GM23338 (cell line): ENCODE measurements at regions not wholly inside any gene's neighbourhood (a gene's known extent, or its start where the extent isn't known, plus 50 kb on each side); places are given as distances from the start of the nearest gene placed in this dataset.

ENCODE experiments used
- ATAC-seq: fragments of 200-7000 bp; cut with Tn5 transposase; 3 replicates; pipeline ENCODE4 v1.9.1; 2020
- DNase-seq: peaks from one replicate; pipeline ENCODE4 v3.0.0-alpha.2; 2015; ENCODE audit warnings: low spot score
- H2AFZ ChIP-seq: fragments of 200-600 bp; sonication (generic); 2 replicates; pipeline ENCODE4 v1.8.0; 2016; ENCODE audit warnings: antibody characterized with exemption, mild to moderate bottlenecking, moderate library complexity
- H3F3A ChIP-seq: fragments of 200-600 bp; sonication (generic); replicated peaks from 2 replicates; pipeline ENCODE4 v1.8.0; 2017; ENCODE audit warnings: antibody characterized with exemption, mixed run types, low read depth
- H3K27ac ChIP-seq: fragments of 200-600 bp; sonication (generic); 2 replicates; pipeline ENCODE4 v1.6.1; 2016; ENCODE audit warnings: low read depth
- H3K27me3 ChIP-seq: fragments of 200-600 bp; sonication (generic); 2 replicates; pipeline ENCODE4 v1.8.0; 2016; ENCODE audit warnings: mild to moderate bottlenecking, mixed run types, moderate library complexity; ENCODE audit not compliant: insufficient read depth
- H3K36me3 ChIP-seq: fragments of 200-600 bp; sonication (generic); 2 replicates; pipeline ENCODE4 v1.8.0; 2016; ENCODE audit warnings: mild to moderate bottlenecking; ENCODE audit not compliant: insufficient read depth
- H3K4me1 ChIP-seq: fragments of 200-600 bp; sonication (generic); 2 replicates; pipeline ENCODE4 v1.8.0; 2016; ENCODE audit warnings: mild to moderate bottlenecking, moderate library complexity; ENCODE audit not compliant: insufficient read depth
- H3K4me2 ChIP-seq: fragments of 200-600 bp; sonication (generic); 2 replicates; pipeline ENCODE4 v1.7.1; 2017; ENCODE audit warnings: mixed run types
- H3K4me3 ChIP-seq: fragments of 200-600 bp; sonication (generic); 2 replicates; pipeline ENCODE4 v1.6.1; 2016; ENCODE audit warnings: mixed run types
- H3K79me2 ChIP-seq: fragments of 200-600 bp; sonication (generic); replicated peaks from 2 replicates; pipeline ENCODE4 v1.8.0; 2017; ENCODE audit warnings: mild to moderate bottlenecking; ENCODE audit not compliant: insufficient read depth
- H3K9me2 ChIP-seq: fragments of 200-600 bp; sonication (generic); 2 replicates; pipeline ENCODE4 v1.8.0; 2017; ENCODE audit not compliant: insufficient read depth
- H4K20me1 ChIP-seq: fragments of 200-600 bp; sonication (generic); replicated peaks from 2 replicates; pipeline ENCODE4 v1.8.0; 2017; ENCODE audit warnings: mild to moderate bottlenecking; ENCODE audit not compliant: insufficient read depth
- H3K27ac Mint-ChIP-seq: 2 replicates; pipeline ENCODE4 v1.8.0; 2020; ENCODE audit warnings: inconsistent platforms, mild to moderate bottlenecking, moderate library complexity, mixed read lengths
- H3K27me3 Mint-ChIP-seq: 3 replicates; pipeline ENCODE4 v1.8.0; 2022; ENCODE audit warnings: low read depth, mild to moderate bottlenecking, moderate library complexity, mixed read lengths, inconsistent platforms; ENCODE audit not compliant: insufficient read depth, poor library complexity
- H3K36me3 Mint-ChIP-seq: 3 replicates; pipeline ENCODE4 v1.8.0; 2021; ENCODE audit warnings: low read depth, mild to moderate bottlenecking, inconsistent platforms, moderate library complexity, mixed read lengths
- H3K4me1 Mint-ChIP-seq: 3 replicates; pipeline ENCODE4 v1.8.0; 2020; ENCODE audit warnings: mild to moderate bottlenecking, inconsistent platforms, mixed read lengths
- H3K4me3 Mint-ChIP-seq: 3 replicates; pipeline ENCODE4 v1.8.0; 2021; ENCODE audit warnings: moderate library complexity, mild to moderate bottlenecking, inconsistent platforms, mixed read lengths
- H3K9me3 Mint-ChIP-seq: 3 replicates; pipeline ENCODE4 v1.8.0; 2020; ENCODE audit warnings: moderate library complexity, mild to moderate bottlenecking, inconsistent platforms, mixed read lengths
- CREB1 ChIP-seq: fragments of 250-450 bp; sonication (Bioruptor Pico); IDR thresholded peaks from 2 replicates; pipeline ENCODE4 v1.5.0; 2020; ENCODE audit warnings: low read depth, mild to moderate bottlenecking, moderate library complexity
- CTCF ChIP-seq, 2 experiments: fragments of 200-600 bp in 1 of 2; sonication (generic) in 1 of 2; conservative IDR thresholded peaks; 2 replicates each; pipeline versions ENCODE4 v1.5.1 to v1.6.1; 2016 to 2017; ENCODE audit warnings: antibody characterized with exemption in 2 of 2, low read depth in 2 of 2, mild to moderate bottlenecking in 2 of 2, moderate library complexity in 1 of 2
- ETS1 ChIP-seq: IDR thresholded peaks from 2 replicates; pipeline ENCODE4 v1.6.1; 2016; ENCODE audit warnings: antibody characterized with exemption
- EZH2 ChIP-seq: fragments of 200-600 bp; sonication (generic); IDR thresholded peaks from one replicate; pipeline ENCODE4 v1.8.0; 2017; ENCODE audit warnings: antibody characterized with exemption, mild to moderate bottlenecking, low read depth; ENCODE audit not compliant: unreplicated experiment
- EZH2phosphoT487 ChIP-seq: fragments of 200-600 bp; sonication (generic); IDR thresholded peaks from one replicate; pipeline ENCODE4 v1.8.1; 2018; ENCODE audit warnings: antibody characterized with exemption; ENCODE audit not compliant: unreplicated experiment
- JUNB ChIP-seq: IDR thresholded peaks from one replicate; pipeline ENCODE4 v1.6.1; 2016; ENCODE audit warnings: antibody characterized with exemption; ENCODE audit not compliant: unreplicated experiment
- NANOG ChIP-seq: IDR thresholded peaks from 2 replicates; pipeline ENCODE4 v1.6.1; 2016; ENCODE audit warnings: antibody characterized with exemption, borderline replicate concordance
- POLR2AphosphoS5 ChIP-seq: IDR thresholded peaks from 2 replicates; pipeline ENCODE4 v1.6.1; 2016; ENCODE audit warnings: antibody characterized with exemption, low read depth
- REST ChIP-seq: IDR thresholded peaks from one replicate; pipeline ENCODE4 v1.6.1; 2018; ENCODE audit warnings: antibody characterized with exemption; ENCODE audit not compliant: unreplicated experiment
- STAT1 ChIP-seq: IDR thresholded peaks from one replicate; pipeline ENCODE4 v1.6.1; 2016; ENCODE audit warnings: antibody characterized with exemption; ENCODE audit not compliant: unreplicated experiment
- ZNF114 ChIP-seq: fragments of 250-450 bp; sonication (Bioruptor Pico); IDR thresholded peaks from 2 replicates; pipeline ENCODE4 v1.5.0; 2020; ENCODE audit warnings: mild to moderate bottlenecking, moderate library complexity
- ZNF331 ChIP-seq: fragments of 250-450 bp; sonication (Bioruptor Pico); IDR thresholded peaks from 2 replicates; pipeline ENCODE4 v1.5.0; 2020; ENCODE audit warnings: low read depth, mild to moderate bottlenecking, moderate library complexity
- ZNF462 ChIP-seq: fragments of 250-450 bp; sonication (Bioruptor Pico); IDR thresholded peaks from 2 replicates; pipeline ENCODE4 v1.5.0; 2020; ENCODE audit warnings: mild to moderate bottlenecking, moderate library complexity

GRCh38 chr15:31905054-31905453 lies 125.3 kb upstream of the CHRNA7 start:
- no peaks in the 10 kb centered on the region for H3F3A ChIP-seq
- DNase-seq (peak; percentile 38), ATAC-seq (peak; percentile 97)
- no peaks in the 10 kb centered on the region for H3K9me2 ChIP-seq
- H3K4me1 ChIP-seq: peaks cover 5% of the 10 kb centered on the region; the same call in 1 of the 2 replicates
- no peak overlapping the region for H3K27ac Mint-ChIP-seq
- H3K27ac ChIP-seq: no peak overlapping the region
- peak overlapping the region; percentile 21 for H3K4me2 ChIP-seq
- H3K36me3 Mint-ChIP-seq: no peaks in the 10 kb centered on the region
- no peaks in the 10 kb centered on the region for H3K36me3 ChIP-seq
- no peak overlapping the region for H3K4me3 ChIP-seq
- peaks cover 11% of the 10 kb centered on the region for H3K4me1 Mint-ChIP-seq
- peaks cover 2% of the 10 kb centered on the region for H3K27me3 Mint-ChIP-seq
- H3K27me3 ChIP-seq: no peaks in the 10 kb centered on the region
- peak overlapping the region; percentile 64 for H2AFZ ChIP-seq
- H3K79me2 ChIP-seq: no peaks in the 10 kb centered on the region
- TF ChIP-seq REST: no peak
- TF ChIP-seq NANOG: no peak
- TF ChIP-seq CREB1 (CRISPR knock-in tag): no peak
- no peak for TF ChIP-seq JUNB
- no peak for TF ChIP-seq ETS1
- no peak for TF ChIP-seq EZH2phosphoT487
- TF ChIP-seq POLR2AphosphoS5: no peak
- TF ChIP-seq ZNF114 (CRISPR knock-in tag): no peak
- no peak for TF ChIP-seq ZNF462
- TF ChIP-seq STAT1: no peak
- no peak for TF ChIP-seq EZH2
- no peak for TF ChIP-seq ZNF331 (CRISPR knock-in tag)
- TF ChIP-seq CTCF (conservative IDR thresholded peaks at IDR 0.05; ENCODE audit: low read depth in 2 of 2): no peak
- no peak overlapping the region for H3K4me3 Mint-ChIP-seq
- H4K20me1 ChIP-seq: no peaks in the 10 kb centered on the region
- no peaks in the 10 kb centered on the region; the same call in 2 of the 3 replicates for H3K9me3 Mint-ChIP-seq
